ENCODE measurements at regions not wholly inside any gene's neighbourhood (a gene's known extent, or its start where the extent isn't known, plus 50 kb on each side); places are given as distances from the start of the nearest gene placed in this dataset.

DNA sequence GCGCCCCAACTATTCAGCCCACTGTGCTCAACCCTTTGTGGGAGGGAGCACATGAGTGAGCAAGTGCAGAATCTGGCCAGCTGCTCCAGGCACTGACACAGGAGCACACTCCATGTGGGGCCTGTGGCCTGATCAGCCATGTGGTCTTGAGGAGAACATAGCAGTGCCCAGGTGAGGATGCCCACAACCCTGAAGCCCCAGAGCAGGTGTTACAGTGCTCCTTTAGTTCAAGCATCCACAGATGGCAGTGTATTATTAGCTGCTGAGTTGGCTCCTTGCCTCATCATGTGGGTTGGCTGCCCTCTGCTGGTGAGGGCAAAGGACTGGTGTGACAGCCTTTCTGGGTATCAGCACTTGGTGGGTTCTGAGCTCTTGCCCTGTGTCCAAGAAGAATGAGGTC lies 1588.2 kb downstream of the SI start:
- TF ChIP-seq EZH2 (IDR thresholded peaks at IDR 0.05; ENCODE audit: borderline replicate concordance, insufficient read depth, low read depth, low read length, poor library complexity, severe bottlenecking) = no peak
- TF ChIP-seq, protein P1, sequence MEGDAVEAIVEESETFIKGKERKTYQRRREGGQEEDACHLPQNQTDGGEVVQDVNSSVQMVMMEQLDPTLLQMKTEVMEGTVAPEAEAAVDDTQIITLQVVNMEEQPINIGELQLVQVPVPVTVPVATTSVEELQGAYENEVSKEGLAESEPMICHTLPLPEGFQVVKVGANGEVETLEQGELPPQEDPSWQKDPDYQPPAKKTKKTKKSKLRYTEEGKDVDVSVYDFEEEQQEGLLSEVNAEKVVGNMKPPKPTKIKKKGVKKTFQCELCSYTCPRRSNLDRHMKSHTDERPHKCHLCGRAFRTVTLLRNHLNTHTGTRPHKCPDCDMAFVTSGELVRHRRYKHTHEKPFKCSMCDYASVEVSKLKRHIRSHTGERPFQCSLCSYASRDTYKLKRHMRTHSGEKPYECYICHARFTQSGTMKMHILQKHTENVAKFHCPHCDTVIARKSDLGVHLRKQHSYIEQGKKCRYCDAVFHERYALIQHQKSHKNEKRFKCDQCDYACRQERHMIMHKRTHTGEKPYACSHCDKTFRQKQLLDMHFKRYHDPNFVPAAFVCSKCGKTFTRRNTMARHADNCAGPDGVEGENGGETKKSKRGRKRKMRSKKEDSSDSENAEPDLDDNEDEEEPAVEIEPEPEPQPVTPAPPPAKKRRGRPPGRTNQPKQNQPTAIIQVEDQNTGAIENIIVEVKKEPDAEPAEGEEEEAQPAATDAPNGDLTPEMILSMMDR (IDR thresholded peaks at IDR 0.05) = no peak

Measured in B cell (primary cell).